ENCODE measurements at regions not wholly inside any gene's neighbourhood (a gene's known extent, or its start where the extent isn't known, plus 50 kb on each side); places are given as distances from the start of the nearest gene placed in this dataset.
"Not testable (repeated sequence)": the region's sequence is repeated elsewhere in the genome, so short reads cannot be mapped to it uniquely, and the experiment has no call there.

DNA sequence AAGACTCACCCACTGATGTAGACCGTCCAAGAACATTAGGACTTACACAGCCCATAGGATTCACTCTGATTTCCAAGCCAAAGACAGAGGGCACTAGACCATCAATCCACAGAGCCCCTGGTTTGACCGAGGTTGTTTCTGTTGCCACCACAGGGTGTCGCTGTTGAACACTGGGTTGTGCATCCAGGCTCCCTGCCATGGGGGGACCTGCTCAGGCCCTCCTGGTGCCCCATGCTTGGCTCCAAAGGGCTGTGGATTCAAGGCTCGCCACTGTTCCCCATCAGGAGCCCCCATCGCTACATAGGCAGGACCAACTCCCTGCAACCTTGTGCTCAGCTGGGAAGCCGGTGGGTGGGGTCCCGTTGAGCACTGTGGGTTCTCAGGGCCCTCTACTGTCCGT, 128.0 kb upstream of the ANO1 start:
- DNase-seq (ENCODE audit: low read depth) = no peak

DNA sequence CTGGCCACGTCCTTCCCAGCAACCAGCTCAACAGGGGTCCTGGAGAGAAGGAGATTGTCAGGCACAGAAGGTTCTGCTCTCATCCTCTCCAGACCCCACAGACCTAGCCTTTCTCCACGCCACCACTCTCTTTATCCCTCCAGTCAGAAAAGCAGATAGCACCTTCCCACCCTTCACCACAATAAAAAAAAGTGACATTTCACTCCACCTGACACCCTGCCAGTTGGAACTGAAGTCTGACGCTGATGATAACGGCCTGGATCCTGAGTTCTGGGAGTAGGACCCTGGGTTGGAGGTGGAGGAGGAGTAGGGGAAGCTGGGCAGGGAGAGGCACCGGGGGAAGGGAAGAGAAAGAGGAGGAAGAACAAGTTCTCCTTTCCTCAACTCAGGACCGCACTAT, 127.5 kb upstream of the ANO1 start:
- DNase-seq (ENCODE audit: low read depth) = no peak

DNA sequence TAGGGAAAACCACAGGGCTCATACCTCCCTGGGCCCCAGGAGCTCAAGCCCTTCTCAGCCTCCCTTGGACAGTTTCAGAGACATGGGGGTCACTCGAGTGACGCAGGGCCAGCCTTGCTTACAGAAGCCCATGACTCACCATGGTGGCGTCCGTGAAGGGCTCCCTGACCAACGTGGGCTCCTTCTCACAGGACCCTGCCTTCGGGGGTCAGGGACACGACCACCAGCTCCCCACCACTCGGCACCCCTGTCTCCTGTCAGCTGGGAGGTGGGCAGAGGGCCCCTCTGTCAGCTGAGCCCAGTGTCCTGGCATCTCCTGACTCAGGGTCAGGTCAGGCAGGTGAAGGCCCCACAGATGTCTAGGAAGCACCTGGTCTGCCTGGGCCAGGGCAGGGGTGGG, 126.3 kb upstream of the ANO1 start:
- no peak for DNase-seq (ENCODE audit: low read depth)

DNA sequence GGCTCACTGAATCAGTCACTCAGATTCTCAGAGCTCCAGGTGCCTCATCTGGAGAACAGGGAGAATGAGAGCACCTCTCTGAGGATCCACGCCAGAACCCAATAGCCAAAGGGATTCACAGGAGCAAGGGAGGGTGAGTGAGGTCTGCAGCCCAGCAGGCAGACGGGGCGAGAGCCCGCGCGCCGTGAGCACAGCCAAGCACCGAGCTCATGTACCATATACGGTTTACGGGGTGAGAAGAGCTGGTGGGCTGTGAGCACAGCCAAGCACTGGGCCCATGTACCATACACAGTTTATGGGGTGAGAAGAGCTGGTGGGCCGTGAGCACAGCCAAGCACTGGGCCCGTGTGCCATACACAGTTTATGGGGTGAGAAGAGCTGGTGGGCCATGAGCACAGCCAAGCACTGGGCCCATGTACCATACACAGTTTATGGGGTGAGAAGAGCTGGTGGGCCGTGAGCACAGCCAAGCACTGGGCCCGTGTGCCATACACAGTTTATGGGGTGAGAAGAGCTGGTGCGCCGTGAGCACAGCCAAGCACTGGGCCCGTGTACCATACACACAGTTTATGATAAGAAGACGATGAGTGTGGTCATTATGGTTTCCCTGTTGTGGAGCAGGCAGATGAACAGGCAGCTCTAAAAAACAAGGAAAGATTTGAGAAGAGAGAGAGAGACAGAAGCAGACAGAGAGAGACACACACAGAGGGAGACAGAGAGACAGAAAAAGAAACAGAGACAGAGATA, 125.7 kb upstream of the ANO1 start:
- not testable (repeated sequence) for DNase-seq (ENCODE audit: low read depth)

DNA sequence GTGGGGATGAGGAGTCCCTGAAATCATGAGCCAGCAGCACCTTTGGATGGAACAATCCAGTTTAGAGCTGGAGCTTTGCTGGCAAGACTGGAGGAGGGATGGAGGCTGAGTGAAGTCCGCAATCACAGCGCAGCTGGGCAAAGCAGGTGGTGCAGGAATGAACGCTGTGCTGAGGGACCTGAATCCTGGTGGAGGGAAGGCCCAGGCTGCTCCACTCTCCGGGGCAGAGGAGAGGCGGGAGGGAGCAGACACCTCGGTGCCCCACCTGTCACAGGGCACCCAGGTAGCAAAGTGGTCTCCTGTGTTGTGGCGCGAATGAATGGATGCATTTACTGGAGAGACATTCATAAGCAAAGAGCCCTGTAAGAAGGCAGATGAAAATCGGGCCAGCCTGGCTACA, 124.8 kb upstream of the ANO1 start:
- no peak for DNase-seq (ENCODE audit: low read depth)

DNA sequence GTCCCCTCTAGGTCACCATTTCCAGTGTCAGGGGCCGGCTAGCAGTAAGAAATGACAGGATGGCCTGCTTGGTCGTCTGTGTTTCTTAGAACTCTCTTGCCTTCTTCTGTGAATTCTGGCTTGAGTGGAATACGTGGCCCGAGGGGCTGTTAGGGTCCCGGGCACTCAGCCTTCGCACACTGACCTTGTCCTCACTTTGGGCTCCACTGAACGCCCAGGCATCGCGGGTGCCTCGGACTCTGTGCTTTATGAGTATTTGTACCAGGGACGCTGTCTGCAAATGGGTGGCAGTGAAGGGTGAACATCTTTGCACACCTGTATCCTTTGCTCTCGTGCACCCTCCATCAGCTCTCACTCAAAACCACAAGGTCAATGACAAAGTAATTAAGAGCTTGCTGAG, 123.4 kb upstream of the ANO1 start:
- DNase-seq (ENCODE audit: low read depth) = no peak

DNA sequence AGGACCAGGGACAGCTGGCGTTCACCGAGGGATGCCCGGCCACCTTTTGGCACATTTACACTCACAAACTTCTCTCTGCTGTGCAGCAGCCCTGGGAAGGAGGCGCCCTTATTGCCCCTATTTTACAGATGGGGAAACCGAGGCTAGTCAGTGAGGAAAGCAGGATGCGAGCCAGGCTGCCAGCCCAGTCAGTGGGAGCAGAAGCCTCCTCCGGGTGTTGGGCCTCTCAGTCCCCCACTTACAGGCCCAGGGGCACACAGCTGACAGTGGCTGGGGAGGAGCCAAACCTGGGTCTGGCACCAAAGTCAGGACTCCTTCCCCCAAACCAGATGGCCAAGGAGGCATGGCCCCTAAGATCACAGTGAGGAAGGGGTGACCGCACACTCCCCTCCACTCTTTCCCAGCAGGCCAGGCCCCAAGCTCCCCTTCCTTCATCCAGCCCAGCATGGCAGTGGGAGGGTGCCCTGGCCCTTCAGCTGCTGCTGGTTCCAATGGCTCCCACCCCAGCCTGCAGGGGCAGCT, 121.4 kb upstream of the ANO1 start:
- DNase-seq (ENCODE audit: low read depth) = no peak

DNA sequence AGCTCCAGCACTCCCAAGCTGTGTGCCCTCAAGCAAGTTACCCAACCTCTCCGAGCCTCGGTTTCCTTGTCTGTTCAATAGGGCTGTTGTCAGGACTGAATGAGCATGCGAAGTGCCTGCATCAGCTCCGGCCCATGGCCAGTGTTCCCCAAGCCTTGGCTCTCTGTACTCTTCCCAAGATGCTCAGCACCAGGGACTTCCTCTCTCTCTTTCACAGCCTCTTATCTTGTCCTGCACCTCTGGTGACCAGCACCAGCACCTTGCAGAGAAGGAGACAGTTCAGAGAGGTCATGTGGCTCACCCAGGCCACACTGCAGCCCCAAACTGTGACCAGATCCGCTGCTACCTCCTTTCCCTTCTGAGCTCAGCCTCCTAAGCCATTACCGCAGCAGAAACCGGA, 120.3 kb upstream of the ANO1 start:
- DNase-seq (ENCODE audit: low read depth) = no peak

DNA sequence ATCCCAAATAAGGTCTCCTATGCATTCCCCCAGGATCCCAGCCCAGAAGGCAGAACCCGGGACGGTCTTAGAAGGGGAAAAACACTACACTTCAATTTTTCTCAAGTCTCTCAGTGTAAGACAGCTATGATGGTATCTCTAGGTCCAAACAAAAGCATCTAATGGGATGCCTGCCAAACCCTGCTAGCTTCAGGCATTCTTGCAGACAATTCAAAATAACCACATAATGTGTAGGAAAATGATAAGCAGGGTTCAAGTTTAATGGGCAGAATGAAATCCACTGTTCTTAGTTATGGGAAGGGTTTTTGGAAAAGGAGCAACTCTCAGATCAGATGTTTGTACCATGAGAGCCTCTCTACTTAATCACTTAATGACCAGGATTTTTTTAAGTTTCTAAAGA, 119.8 kb upstream of the ANO1 start:
- DNase-seq (ENCODE audit: low read depth) = no peak

DNA sequence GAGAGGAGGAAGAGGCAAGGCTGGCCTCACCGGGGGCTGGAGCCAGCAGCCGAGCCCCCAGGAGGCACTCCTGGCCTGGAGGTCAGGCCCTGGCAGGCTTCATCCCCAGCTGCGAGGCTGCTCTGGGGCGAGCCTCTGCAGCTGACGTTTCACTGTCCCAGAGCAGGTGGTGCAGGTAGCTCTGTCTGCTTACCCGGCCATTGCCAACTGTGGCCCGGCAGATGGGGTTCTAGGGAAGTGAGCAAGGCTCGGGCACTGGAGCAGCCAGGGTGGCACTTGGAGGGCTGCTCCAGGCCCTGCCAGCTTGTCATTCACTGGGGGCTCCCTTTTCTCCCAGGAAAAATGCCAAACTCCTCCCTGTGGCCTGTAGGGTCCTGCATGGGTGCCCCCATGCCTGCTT, 118.7 kb upstream of the ANO1 start:
- no peak for DNase-seq (ENCODE audit: low read depth)

DNA sequence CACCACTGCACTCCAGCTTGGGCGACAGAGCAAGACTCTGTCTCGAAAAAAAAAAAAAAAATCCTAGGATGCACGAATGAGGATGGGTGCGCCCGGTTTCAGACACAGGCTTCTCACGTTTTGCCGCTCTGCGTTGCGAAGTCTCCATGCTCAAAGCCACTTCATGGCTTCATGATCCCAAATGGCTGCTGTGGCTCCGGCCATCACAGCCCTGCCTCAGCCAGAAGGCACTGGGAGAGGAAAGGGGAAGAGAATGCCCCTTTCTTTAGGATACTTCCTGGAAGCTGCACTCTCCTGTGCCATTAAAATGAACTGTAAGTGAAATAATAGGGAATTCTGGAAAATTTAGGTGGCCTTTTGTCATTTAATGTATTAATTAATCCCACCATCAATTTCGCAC, 116.4 kb upstream of the ANO1 start:
- DNase-seq (ENCODE audit: low read depth) = no peak

DNA sequence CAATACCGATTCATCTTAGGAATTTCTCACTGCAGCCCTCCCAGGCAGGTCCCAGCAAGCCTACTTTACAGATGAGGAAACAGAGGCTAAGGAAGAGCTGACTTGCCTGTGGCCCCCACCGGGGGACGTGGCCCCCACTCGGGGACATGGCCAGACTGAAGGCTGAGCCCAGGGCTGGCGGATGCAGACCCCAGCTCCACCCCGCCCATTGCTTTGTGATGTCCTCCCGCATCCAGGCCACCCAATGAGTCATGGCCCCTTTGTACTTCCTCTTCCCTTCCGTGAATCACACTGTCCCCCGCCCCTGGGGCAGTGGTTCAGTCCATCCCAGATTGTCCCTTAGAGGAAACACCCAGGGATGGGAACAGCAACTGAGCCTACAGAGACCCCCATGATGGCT, 116.0 kb upstream of the ANO1 start:
- DNase-seq (ENCODE audit: low read depth) = no peak

DNA sequence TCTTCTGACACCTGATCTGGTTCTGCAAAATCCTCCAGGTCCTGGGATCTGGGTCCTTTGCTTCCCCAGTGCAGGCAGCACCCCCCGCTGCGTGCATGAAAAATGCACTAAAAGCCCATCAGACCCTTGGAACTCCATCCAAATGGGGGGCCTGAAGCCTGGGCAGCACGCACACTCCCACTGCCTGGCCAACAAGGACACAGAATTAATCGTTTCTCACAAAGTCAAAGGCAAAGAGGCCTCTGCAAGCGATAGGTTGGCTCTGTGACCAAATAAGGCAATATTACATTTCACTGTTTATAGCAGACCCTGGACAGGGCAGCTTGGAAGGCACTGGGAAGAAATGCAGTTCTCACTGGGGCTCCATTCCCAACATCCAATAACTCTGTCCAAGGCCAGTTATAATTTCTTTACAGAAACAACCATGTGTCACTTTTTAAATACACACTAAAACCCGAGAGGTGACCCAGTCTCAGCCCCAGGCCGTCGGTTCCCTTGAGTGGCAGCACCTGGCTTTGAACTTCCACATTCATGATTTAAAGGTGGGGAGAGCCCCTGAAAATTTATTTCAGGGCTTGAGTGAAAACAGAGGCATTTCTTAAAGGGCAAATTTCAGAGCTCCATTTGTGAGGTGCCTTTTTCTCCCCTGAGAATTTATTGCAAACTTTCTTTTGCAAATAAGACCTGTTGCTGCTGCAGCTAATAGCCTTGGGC, 114.4 kb upstream of the ANO1 start:
- DNase-seq (ENCODE audit: low read depth) = no peak

DNA sequence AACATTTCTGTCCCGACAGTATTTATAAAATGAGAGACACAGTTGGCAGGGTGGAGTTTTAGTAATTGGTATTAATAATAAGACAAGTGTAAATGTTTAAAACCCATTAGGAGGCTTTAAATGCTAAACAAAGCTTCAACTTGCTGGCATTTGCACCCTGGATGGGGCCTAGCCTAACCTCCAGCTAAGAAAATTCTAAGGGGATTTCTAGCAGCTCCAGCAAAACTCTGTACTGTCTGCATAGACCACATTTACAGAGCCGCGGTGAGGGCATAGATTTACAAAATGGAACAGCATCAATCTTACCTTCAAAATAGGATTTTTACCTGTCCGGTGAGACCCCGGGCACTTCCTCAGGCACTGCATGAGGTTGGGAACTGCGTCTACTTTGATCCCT, 113.9 kb upstream of the ANO1 start:
- DNase-seq (ENCODE audit: low read depth) = no peak

DNA sequence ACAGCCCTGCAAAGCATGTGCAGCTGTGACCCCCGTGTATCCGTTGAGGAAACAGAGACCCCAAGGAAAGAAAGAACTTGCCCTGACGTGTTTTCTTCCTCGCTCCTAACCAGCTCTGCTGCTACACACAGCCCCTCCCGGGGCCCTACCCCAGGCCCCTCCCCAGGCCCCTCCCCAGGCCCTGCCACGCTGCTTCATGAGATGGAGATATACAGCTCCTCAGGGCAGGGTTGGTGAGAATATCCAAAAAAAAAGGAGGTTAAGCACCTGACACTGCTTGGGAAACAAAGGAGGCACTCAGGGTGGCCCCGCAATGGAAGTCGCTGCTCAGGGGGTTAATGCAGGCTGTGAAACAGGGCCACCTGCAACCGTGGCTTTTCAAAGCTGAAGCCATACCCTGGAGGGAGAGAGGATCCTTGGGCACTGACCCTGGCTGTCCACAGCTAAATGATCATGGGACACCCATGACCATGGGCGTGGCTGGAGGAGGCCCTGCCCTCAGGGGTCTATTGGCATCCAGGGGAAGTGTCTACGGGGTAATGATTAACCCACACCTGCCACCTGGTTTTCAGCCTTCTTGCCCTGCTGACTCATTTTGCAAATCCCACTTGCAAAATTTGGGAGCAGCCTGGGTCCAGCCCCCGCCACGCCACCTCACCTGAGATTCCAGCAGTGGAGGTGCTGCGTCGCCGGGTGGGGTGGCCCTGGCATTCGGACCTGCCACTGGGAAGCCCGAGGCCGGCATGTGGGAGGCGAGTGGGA, 112.1 kb upstream of the ANO1 start:
- no peak for DNase-seq (ENCODE audit: low read depth)

DNA sequence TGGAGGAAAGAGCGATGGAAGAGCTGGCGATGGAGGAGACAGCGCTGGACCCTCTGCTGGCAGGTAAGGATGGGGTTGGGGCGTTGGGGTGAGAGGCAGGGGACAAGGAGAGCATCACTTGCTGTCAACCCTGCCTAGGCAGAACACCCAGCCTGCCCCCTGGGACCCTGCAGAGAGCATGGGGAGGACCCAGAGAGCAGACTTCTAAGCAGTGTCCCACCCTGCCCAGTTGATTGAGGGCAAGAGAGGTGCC, 111.6 kb upstream of the ANO1 start:
- no peak for DNase-seq (ENCODE audit: low read depth)

DNA sequence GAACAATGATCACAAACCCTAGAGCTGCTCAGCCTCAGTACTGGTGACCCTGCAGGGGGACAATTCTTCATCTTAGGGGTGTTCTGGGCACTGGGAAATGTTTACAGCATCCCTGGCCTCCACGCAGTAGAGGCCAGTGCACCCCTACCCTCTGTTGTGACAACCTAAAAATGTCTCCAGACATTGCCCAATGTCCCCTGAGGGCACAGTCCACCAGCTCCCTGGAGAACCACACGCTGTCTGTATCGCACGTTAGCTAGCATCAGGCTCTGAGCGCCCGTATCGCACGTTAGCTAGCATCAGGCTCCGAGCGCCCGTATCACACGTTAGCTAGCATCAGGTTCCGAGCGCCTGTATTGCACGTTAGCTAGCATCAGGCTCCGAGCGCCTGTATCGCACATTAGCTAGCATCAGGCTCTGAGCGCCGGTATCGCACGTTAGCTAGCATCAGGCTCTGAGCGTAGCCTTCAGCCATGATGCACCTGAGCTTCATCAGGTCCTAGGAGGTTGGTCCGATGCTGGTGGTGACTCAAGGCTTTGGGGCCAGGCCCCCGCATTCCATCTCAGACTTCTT, 111.1 kb upstream of the ANO1 start:
- DNase-seq (ENCODE audit: low read depth) = no peak

DNA sequence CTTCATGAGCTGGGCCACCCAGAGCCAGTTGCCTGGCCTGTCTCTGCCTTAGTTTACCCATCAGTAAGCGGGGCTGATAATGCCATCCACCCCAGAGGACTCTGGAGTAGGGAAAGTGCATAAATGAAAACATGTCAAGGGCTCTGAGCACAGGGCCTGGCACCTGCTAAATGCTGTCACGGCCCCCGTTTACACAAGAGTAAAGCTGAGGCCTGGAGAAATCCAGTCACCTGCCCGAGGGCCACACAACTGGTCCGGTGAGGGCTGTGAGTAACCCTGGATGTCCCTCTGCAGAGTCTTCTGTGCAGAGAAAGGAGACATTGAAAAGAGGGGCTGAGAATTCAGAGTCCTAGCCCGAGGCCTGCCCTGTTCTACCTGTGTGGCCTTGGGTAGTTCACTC, 110.6 kb upstream of the ANO1 start:
- DNase-seq (ENCODE audit: low read depth) = no peak

DNA sequence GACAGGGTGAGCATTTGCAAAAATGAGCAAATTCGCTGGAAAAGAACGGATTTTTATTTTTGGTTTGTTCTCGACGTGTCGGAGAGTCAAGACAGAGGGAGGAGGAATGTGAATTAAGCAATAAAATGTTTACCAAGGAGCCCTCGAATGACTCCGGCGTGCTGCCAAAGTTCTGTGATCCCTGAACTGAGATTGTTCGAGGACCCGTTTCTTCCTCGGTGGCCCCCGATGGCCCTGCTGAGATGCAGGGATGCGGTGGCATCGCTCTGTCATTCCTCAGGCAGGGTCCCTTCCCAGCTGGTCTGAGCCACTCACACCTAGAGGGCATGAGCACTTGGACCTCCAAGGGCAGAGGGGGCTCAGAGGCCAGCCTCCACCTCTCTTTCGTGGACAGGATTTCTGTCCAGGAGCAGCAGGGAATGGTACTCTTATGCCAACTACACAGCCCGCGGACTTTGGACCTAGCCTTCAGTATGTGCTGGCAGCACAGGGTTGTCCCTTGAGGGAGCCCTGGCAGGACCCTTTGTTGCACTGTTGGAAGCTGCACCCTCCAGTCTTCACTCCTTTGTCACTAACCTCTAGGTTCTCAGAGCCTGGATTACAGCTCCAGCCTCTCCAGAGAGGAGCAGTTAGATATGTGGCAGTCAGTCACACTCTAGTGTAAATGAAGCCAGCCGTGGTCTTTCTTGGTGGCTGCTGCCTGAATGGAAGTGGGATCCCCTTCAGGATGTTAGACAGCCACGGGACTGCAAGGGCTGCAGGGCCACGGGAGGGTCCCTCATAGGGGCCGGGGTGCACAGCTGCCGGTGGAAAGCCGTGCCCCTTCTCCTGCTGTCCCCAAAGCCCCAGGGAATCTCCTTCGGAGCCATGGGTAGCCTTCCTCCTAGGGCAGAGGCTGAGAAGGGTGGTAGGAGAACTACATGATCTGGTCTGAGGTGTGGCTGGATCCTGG, 109.4 kb upstream of the ANO1 start:
- DNase-seq (ENCODE audit: low read depth) = no peak

DNA sequence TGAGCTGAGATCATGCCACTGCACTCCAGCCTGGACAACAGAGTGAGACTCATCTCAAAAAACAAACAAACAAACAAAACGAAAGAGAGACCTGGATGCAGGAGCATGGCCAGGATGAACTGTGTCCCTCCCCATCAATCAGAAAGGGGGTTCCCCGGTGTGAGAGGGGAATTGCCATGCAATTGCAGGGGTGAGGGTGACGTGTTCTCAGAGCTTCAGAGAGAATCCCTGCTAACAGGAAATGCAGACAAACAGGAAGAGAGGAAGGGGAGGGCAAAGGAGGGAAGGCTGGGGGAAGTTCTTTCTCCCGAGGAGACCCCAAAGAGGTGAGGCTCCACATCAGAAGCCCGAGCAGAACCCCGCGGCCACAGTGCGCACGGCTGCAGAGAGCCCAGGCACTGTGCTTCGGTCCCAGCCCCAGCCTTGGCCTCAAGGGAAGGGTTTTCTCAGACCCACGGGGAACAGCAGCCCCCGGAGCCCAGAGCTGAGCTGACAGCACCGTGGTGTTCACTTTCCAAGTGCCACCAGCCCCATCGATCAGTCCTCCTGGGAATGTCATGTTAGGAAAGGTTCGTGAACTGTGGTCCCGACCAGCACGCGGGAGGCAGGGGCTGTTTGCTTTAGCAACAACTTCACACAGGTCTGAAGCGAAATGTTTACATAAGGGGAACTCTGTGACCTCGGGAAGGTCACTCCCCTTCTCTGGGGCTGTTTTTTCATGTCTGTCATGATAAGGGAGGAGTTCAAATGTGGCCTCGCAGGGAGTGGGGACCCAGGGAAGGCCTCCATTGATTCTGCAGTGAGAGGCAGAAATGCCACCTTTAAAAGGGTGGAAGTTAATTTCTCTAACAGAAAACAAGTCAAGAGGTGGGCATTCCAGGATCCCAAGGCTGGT, 108.0 kb upstream of the ANO1 start:
- no peak for DNase-seq (ENCODE audit: low read depth)

Data from forelimb muscle (tissue), 1 donor.